ENCODE measurements at regions not wholly inside any gene's neighbourhood (a gene's known extent, or its start where the extent isn't known, plus 50 kb on each side); places are given as distances from the start of the nearest gene placed in this dataset.

- Histone ChIP-seq H3K27ac (ENCODE audit: low read depth, low read length, poor library complexity, severe bottlenecking) (no peak overlapping the region), H3K4me1 (ENCODE audit: insufficient read depth, low read length, poor library complexity, severe bottlenecking) (no peaks in the 10 kb centered on the region), H3K4me3 (ENCODE audit: low read depth, low read length, poor library complexity, severe bottlenecking) (no peak overlapping the region), H3K36me3 (ENCODE audit: insufficient read depth, low read length, poor library complexity, severe bottlenecking) (no peaks in the 10 kb centered on the region), H3K9me3 (ENCODE audit: low read depth, low read length, poor library complexity, severe bottlenecking) (no peaks in the 10 kb centered on the region), H3K27me3 (replicated peaks; ENCODE audit: insufficient read depth, low read depth, low read length, poor library complexity) (no peaks in the 10 kb centered on the region)
- BruUV-seq (replicated peaks) = no TSS peak
- no peak for TF ChIP-seq EZH2 (IDR thresholded peaks at IDR 0.05; ENCODE audit: borderline replicate concordance, low read depth, low read length, poor library complexity, severe bottlenecking)
- TF ChIP-seq, protein P1, sequence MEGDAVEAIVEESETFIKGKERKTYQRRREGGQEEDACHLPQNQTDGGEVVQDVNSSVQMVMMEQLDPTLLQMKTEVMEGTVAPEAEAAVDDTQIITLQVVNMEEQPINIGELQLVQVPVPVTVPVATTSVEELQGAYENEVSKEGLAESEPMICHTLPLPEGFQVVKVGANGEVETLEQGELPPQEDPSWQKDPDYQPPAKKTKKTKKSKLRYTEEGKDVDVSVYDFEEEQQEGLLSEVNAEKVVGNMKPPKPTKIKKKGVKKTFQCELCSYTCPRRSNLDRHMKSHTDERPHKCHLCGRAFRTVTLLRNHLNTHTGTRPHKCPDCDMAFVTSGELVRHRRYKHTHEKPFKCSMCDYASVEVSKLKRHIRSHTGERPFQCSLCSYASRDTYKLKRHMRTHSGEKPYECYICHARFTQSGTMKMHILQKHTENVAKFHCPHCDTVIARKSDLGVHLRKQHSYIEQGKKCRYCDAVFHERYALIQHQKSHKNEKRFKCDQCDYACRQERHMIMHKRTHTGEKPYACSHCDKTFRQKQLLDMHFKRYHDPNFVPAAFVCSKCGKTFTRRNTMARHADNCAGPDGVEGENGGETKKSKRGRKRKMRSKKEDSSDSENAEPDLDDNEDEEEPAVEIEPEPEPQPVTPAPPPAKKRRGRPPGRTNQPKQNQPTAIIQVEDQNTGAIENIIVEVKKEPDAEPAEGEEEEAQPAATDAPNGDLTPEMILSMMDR (conservative IDR thresholded peaks at IDR 0.05; ENCODE audit: low read depth, low read length) = no peak
- intact Hi-C loops (cut with micrococcal nuclease; ENCODE audit: unreplicated experiment) = no loop called here
- ChIA-PET POLR2A (ENCODE audit: low non-redundant PET) (no interaction called here), CTCF (no interaction called here)
- no peak for DNase-seq (ENCODE audit: low spot score)
Observed at GRCh38 chr5:111930449-111930848, 173.5 kb upstream of the NREP start.

GRCh38 chr5:111929867-111930266, 172.9 kb upstream of the NREP start:
- Histone ChIP-seq H3K4me3 (ENCODE audit: low read depth, low read length, poor library complexity, severe bottlenecking) (no peak overlapping the region), H3K9me3 (ENCODE audit: low read depth, low read length, poor library complexity, severe bottlenecking) (no peaks in the 10 kb centered on the region), H3K27me3 (replicated peaks; ENCODE audit: insufficient read depth, low read depth, low read length, poor library complexity) (no peaks in the 10 kb centered on the region), H3K4me1 (ENCODE audit: insufficient read depth, low read length, poor library complexity, severe bottlenecking) (no peaks in the 10 kb centered on the region), H3K27ac (ENCODE audit: low read depth, low read length, poor library complexity, severe bottlenecking) (no peak overlapping the region), H3K36me3 (ENCODE audit: insufficient read depth, low read length, poor library complexity, severe bottlenecking) (no peaks in the 10 kb centered on the region)
- ChIA-PET CTCF (no interaction called here), POLR2A (ENCODE audit: low non-redundant PET) (no interaction called here)
- BruUV-seq (replicated peaks) = no TSS peak
- TF ChIP-seq EZH2 (IDR thresholded peaks at IDR 0.05; ENCODE audit: borderline replicate concordance, low read depth, low read length, poor library complexity, severe bottlenecking) = no peak
- TF ChIP-seq, protein P1 (conservative IDR thresholded peaks at IDR 0.05; ENCODE audit: low read depth, low read length) = no peak
- peak; percentile 2 for DNase-seq (ENCODE audit: low spot score)
- intact Hi-C loops (cut with micrococcal nuclease; ENCODE audit: unreplicated experiment) = no loop called here

GRCh38 chr5:111929261-111929660, 172.3 kb upstream of the NREP start:
- DNase-seq (ENCODE audit: low spot score) = no peak
- ChIA-PET POLR2A (ENCODE audit: low non-redundant PET) (no interaction called here), CTCF (no interaction called here)
- no peak overlapping the region for H3K4me3 ChIP-seq (ENCODE audit: low read depth, low read length, poor library complexity, severe bottlenecking)
- H3K27ac ChIP-seq (ENCODE audit: low read depth, low read length, poor library complexity, severe bottlenecking) = no peak overlapping the region
- H3K9me3 ChIP-seq (ENCODE audit: low read depth, low read length, poor library complexity, severe bottlenecking) = no peaks in the 10 kb centered on the region
- BruUV-seq (replicated peaks) = no TSS peak
- no peaks in the 10 kb centered on the region for H3K4me1 ChIP-seq (ENCODE audit: insufficient read depth, low read length, poor library complexity, severe bottlenecking)
- H3K36me3 ChIP-seq (ENCODE audit: insufficient read depth, low read length, poor library complexity, severe bottlenecking) = no peaks in the 10 kb centered on the region
- no peaks in the 10 kb centered on the region for H3K27me3 ChIP-seq (replicated peaks; ENCODE audit: insufficient read depth, low read depth, low read length, poor library complexity)
- TF ChIP-seq, protein P1 (conservative IDR thresholded peaks at IDR 0.05; ENCODE audit: low read depth, low read length) = no peak
- TF ChIP-seq EZH2 (IDR thresholded peaks at IDR 0.05; ENCODE audit: borderline replicate concordance, low read depth, low read length, poor library complexity, severe bottlenecking) = no peak
- intact Hi-C loops (cut with micrococcal nuclease; ENCODE audit: unreplicated experiment) = no loop called here

All from A673 (cell line).